ENCODE measurements at regions not wholly inside any gene's neighbourhood (a gene's known extent, or its start where the extent isn't known, plus 50 kb on each side); places are given as distances from the start of the nearest gene placed in this dataset.

GRCh38 chr10:111367531-111367930, 290.7 kb downstream of the ADRA2A start:
- TF ChIP-seq POLR2A (IDR thresholded peaks at IDR 0.05; ENCODE audit: low read depth, low read length) = no peak
- no peak for FAIRE-seq
- no peak for DNase-seq (ENCODE audit: insufficient read length, low spot score)

- FAIRE-seq = no peak
- no peak for DNase-seq (ENCODE audit: insufficient read length, low spot score)
- TF ChIP-seq POLR2A (IDR thresholded peaks at IDR 0.05; ENCODE audit: low read depth, low read length) = no peak
These were observed 293.3 kb downstream of the ADRA2A start for GRCh38 chr10:111370101-111370500.

GRCh38 chr10:111373696-111374095, 296.9 kb downstream of the ADRA2A start:
- FAIRE-seq = no peak
- no peak for TF ChIP-seq POLR2A (IDR thresholded peaks at IDR 0.05; ENCODE audit: low read depth, low read length)
- DNase-seq (ENCODE audit: insufficient read length, low spot score) = no peak

- FAIRE-seq (no peak), DNase-seq (ENCODE audit: insufficient read length, low spot score) (no peak)
- no peak for TF ChIP-seq POLR2A (IDR thresholded peaks at IDR 0.05; ENCODE audit: low read depth, low read length)
These were observed 302.8 kb downstream of the ADRA2A start for GRCh38 chr10:111379534-111380187.

GRCh38 chr10:111384556-111384955, 307.7 kb downstream of the ADRA2A start:
- TF ChIP-seq POLR2A (IDR thresholded peaks at IDR 0.05; ENCODE audit: low read depth, low read length) = no peak
- no peak for DNase-seq (ENCODE audit: insufficient read length, low spot score)
- no peak for FAIRE-seq

GRCh38 chr10:111390813-111391563, 314.2 kb downstream of the ADRA2A start:
- no peak for TF ChIP-seq POLR2A (IDR thresholded peaks at IDR 0.05; ENCODE audit: low read depth, low read length)
- FAIRE-seq = no peak

GRCh38 chr10:111392159-111392558, 315.3 kb downstream of the ADRA2A start:
- FAIRE-seq = no peak
- DNase-seq (ENCODE audit: insufficient read length, low spot score) = no peak
- no peak for TF ChIP-seq POLR2A (IDR thresholded peaks at IDR 0.05; ENCODE audit: low read depth, low read length)

More at GRCh38 chr10:111390813-111391563, 314.2 kb downstream of the ADRA2A start:
- no peak for DNase-seq (ENCODE audit: insufficient read length, low spot score)

- TF ChIP-seq POLR2A (IDR thresholded peaks at IDR 0.05; ENCODE audit: low read depth, low read length) = no peak
- DNase-seq (ENCODE audit: insufficient read length, low spot score) = no peak
- no peak for FAIRE-seq
These were observed 316.1 kb downstream of the ADRA2A start for GRCh38 chr10:111392910-111393309.

GRCh38 chr10:111410740-111411139, 333.9 kb downstream of the ADRA2A start:
- no peak for TF ChIP-seq POLR2A (IDR thresholded peaks at IDR 0.05; ENCODE audit: low read depth, low read length)
- FAIRE-seq (no peak), DNase-seq (ENCODE audit: insufficient read length, low spot score) (no peak)

GRCh38 chr10:111425459-111425858, 348.6 kb downstream of the ADRA2A start:
- no peak for TF ChIP-seq POLR2A (IDR thresholded peaks at IDR 0.05; ENCODE audit: low read depth, low read length)
- no peak for FAIRE-seq
- DNase-seq (ENCODE audit: insufficient read length, low spot score) = no peak

GRCh38 chr10:111429288-111430028, 352.6 kb downstream of the ADRA2A start:
- DNase-seq (ENCODE audit: insufficient read length, low spot score) = no peak
- TF ChIP-seq POLR2A (IDR thresholded peaks at IDR 0.05; ENCODE audit: low read depth, low read length) = no peak
- FAIRE-seq = no peak

- no peak for TF ChIP-seq POLR2A (IDR thresholded peaks at IDR 0.05; ENCODE audit: low read depth, low read length)
- FAIRE-seq (no peak), DNase-seq (ENCODE audit: insufficient read length, low spot score) (no peak)
These were observed 353.2 kb downstream of the ADRA2A start for GRCh38 chr10:111430070-111430469.

- DNase-seq (ENCODE audit: insufficient read length, low spot score) = no peak
- no peak for TF ChIP-seq POLR2A (IDR thresholded peaks at IDR 0.05; ENCODE audit: low read depth, low read length)
- no peak for FAIRE-seq
These were observed 355.8 kb downstream of the ADRA2A start for GRCh38 chr10:111432588-111432987.

GRCh38 chr10:111435871-111436270, 359.0 kb downstream of the ADRA2A start:
- no peak for TF ChIP-seq POLR2A (IDR thresholded peaks at IDR 0.05; ENCODE audit: low read depth, low read length)
- no peak for FAIRE-seq
- DNase-seq (ENCODE audit: insufficient read length, low spot score) = no peak

All from H54 (cell line).